HepG2 (cell line): ENCODE measurements at regions not wholly inside any gene's neighbourhood (a gene's known extent, or its start where the extent isn't known, plus 50 kb on each side); places are given as distances from the start of the nearest gene placed in this dataset.

Experiments
- ATAC-seq: fragments of 200-7000 bp; cut with Tn5 transposase; 3 replicates; pipeline ENCODE4 v1.9.1; 2020; ENCODE audit warnings: mild to moderate bottlenecking, moderate library complexity
- BruUV-seq: library from RNA; stranded (reverse); fragments of 400-500 nt; replicated peaks from 2 replicates; lab custom pipeline; 2021; lab: Mats Ljungman, UMichigan
- CTCF ChIA-PET: fragments of 300-600 bp; formaldehyde crosslinking; extraction: SDS; loops from one replicate; lab custom pipeline; 2021; ENCODE audit warnings: low total read pairs, inconsistent platforms, low intra/inter-chr PET ratio; lab: Yijun Ruan, JAX
- POLR2A ChIA-PET: fragments of 350-600 bp; sonication (Branson Sonifier 250); formaldehyde crosslinking; loops from one replicate; lab custom pipeline; 2020; ENCODE audit warnings: antibody characterized with exemption, inconsistent platforms; lab: Yijun Ruan, JAX
- DNase-seq: peaks from one replicate; pipeline ENCODE4 v3.0.0-alpha.2; 2015; ENCODE audit warnings: low spot score
- FAIRE-seq: peaks from 3 replicates; lab custom pipeline; 2011; peaks lifted over from hg19 to GRCh38; lab: Jason Lieb, UNC
- H2AFZ ChIP-seq: one replicate; pipeline ENCODE4 v1.6.1; 2011; ENCODE audit warnings: low read length, inconsistent platforms
- H3K27ac ChIP-seq: fragments of 300-600 bp; 3 replicates; pipeline ENCODE4 v1.8.0; 2011; ENCODE audit warnings: mixed run types, mild to moderate bottlenecking, mixed read lengths, low read length, inconsistent platforms; ENCODE audit not compliant: insufficient read depth; ENCODE audit errors: extremely low read length
- H3K27me3 ChIP-seq, 2 experiments: fragments of 200-600 bp in 1 of 2; 2 replicates in 1 of 2; 3 replicates in 1 of 2; pipeline versions ENCODE4 v1.6.0 to v1.8.0; 2011; ENCODE audit warnings: low read length in 2 of 2, mild to moderate bottlenecking in 2 of 2, moderate library complexity in 2 of 2, inconsistent platforms in 1 of 2; ENCODE audit not compliant: insufficient read depth in 2 of 2, control insufficient read depth in 1 of 2
- H3K36me3 ChIP-seq, 2 experiments: fragments of 200-600 bp in 1 of 2; replicated peaks in 1 of 2; 2 replicates in 1 of 2; 3 replicates in 1 of 2; pipeline versions ENCODE4 v1.5.1 to v1.8.0; 2011; ENCODE audit warnings: low read length in 2 of 2, inconsistent platforms in 1 of 2; ENCODE audit not compliant: insufficient read depth in 2 of 2, control insufficient read depth in 1 of 2
- H3K4me1 ChIP-seq: 2 replicates; pipeline ENCODE4 v1.5.1; 2012; ENCODE audit warnings: low read length, inconsistent platforms; ENCODE audit not compliant: insufficient read depth
- H3K4me2 ChIP-seq: 2 replicates; pipeline ENCODE4 v1.6.0; 2011; ENCODE audit warnings: low read depth, low read length, inconsistent platforms
- H3K4me3 ChIP-seq, 3 experiments: fragments of 200-600 bp in 1 of 3; sonication (generic), shearing (Covaris generic) in 1 of 3; replicated peaks in 1 of 3; 2 replicates each; pipeline ENCODE4 v1.5.1; 2011 to 2016; ENCODE audit warnings: low read length in 3 of 3, inconsistent platforms in 2 of 3, low read depth in 2 of 3, mild to moderate bottlenecking in 2 of 3, control low read depth in 1 of 3, mixed read lengths in 1 of 3; ENCODE audit not compliant: insufficient read depth in 1 of 3
- H3K79me2 ChIP-seq: one replicate; pipeline ENCODE4 v1.6.1; 2011; ENCODE audit warnings: low read length, inconsistent platforms; ENCODE audit not compliant: insufficient read depth
- H3K9ac ChIP-seq: 2 replicates; pipeline ENCODE4 v1.6.0; 2011; ENCODE audit warnings: mild to moderate bottlenecking, low read depth, low read length, inconsistent platforms; ENCODE audit not compliant: insufficient read depth
- H3K9me3 ChIP-seq: 2 replicates; pipeline ENCODE4 v1.5.1; 2012; ENCODE audit warnings: mild to moderate bottlenecking, low read length
- H4K20me1 ChIP-seq: 2 replicates; pipeline ENCODE4 v1.6.0; 2011; ENCODE audit warnings: inconsistent platforms, mild to moderate bottlenecking, low read length, moderate library complexity; ENCODE audit not compliant: insufficient read depth
- ARNT ChIP-seq: fragments of 450-650 bp; IDR thresholded peaks from 2 replicates; pipeline ENCODE4 v1.6.1; 2017
- FOXA1 ChIP-seq, 2 experiments: fragments of 450-650 bp in 1 of 2; sonication (generic) in 1 of 2; formaldehyde crosslinking in 1 of 2; IDR thresholded peaks; 2 replicates each; pipeline versions ENCODE4 v1.4.0 to v1.6.1; 2016 to 2020; ENCODE audit warnings: missing genetic modification reagents in 1 of 2
- IKZF1 ChIP-seq: fragments of 450-650 bp; IDR thresholded peaks from 2 replicates; pipeline ENCODE4 v1.7.1; 2016
- KLF6 ChIP-seq: IDR thresholded peaks from 2 replicates; pipeline ENCODE4 v1.8.0; 2016; ENCODE audit warnings: missing biosample characterization, missing genetic modification reagents
- MAZ ChIP-seq, 2 experiments: sonication (generic) in 1 of 2; formaldehyde crosslinking in 1 of 2; IDR thresholded peaks; 2 replicates each; pipeline versions ENCODE4 v1.5.0 to v1.6.1; 2012 to 2020; ENCODE audit warnings: low read depth in 2 of 2, mild to moderate bottlenecking in 2 of 2, borderline replicate concordance in 1 of 2, improper control_type of control experiment in 1 of 2, low read length in 1 of 2, missing genetic modification reagents in 1 of 2, moderate library complexity in 1 of 2
- RXRA ChIP-seq: sonication (generic); formaldehyde crosslinking; IDR thresholded peaks from 2 replicates; pipeline ENCODE4 v1.5.1; 2020; ENCODE audit warnings: missing genetic modification reagents
- SIN3A ChIP-seq: IDR thresholded peaks from 2 replicates; pipeline ENCODE4 v1.6.1; 2011; ENCODE audit warnings: low read depth, mild to moderate bottlenecking, control low read depth, low read length, borderline replicate concordance
- ZNF530 ChIP-seq: sonication (generic); formaldehyde crosslinking; IDR thresholded peaks from 2 replicates; pipeline ENCODE4 v1.5.0; 2020; ENCODE audit warnings: low read depth, mild to moderate bottlenecking, missing genetic modification reagents
- ZNF770 ChIP-seq: sonication (generic); formaldehyde crosslinking; IDR thresholded peaks from 2 replicates; pipeline ENCODE4 v1.5.0; 2020; ENCODE audit warnings: mild to moderate bottlenecking, missing genetic modification reagents
- WGBS: methylation state at CpG from one replicate; pipeline ENCODE4 v1.1.6; 2017; ENCODE audit warnings: low lambda C conversion rate; 5-methylcytosine and 5-hydroxymethylcytosine counted together
- in situ Hi-C: cut with HindIII; loops from 2 replicates; pipeline ENCODE4 v1.10.0; 2017; ENCODE audit warnings: low pct_unique_long_range_greater_than_20kb; ENCODE audit not compliant: extremely low pct_ligation_motif_present
- intact Hi-C: fragments of 100-400 bp; cut with micrococcal nuclease; formaldehyde crosslinking; loops from one replicate; pipeline ENCODE4 v1.10.0; 2022; ENCODE audit not compliant: unreplicated experiment

GRCh38 chrX:39832211-39832610, 265.5 kb downstream of the BCOR start:
- CTCF ChIA-PET = no interaction called here
- WGBS = 52% methylated on average over 7 of the region's 11 CpGs
- POLR2A ChIA-PET = no interaction called here
- Histone ChIP-seq H3K27me3 (no peaks in the 10 kb centered on the region), H3K36me3 (no peaks in the 10 kb centered on the region), H3K27ac (no peak overlapping the region), H3K4me2 (no peak overlapping the region), H3K4me3 (no peak overlapping the region), H4K20me1 (no peaks in the 10 kb centered on the region), H3K9me3 (no peaks in the 10 kb centered on the region), H3K79me2 (no peaks in the 10 kb centered on the region), H3K4me1 (0 out of 2 replicates have a peak, but pooled peaks cover under 1% of the 10 kb centered on the region), H3K9ac (no peak overlapping the region), H2AFZ (no peak overlapping the region)
- DNase-seq = no peak
- in situ Hi-C loops = no loop called here
- no peak for TF ChIP-seq FOXA1 (IDR thresholded peaks at IDR 0.05)
- TF ChIP-seq FOXA1 (CRISPR knock-in tag; IDR thresholded peaks at IDR 0.05) = no peak
- TF ChIP-seq ZNF530 (CRISPR knock-in tag) = no peak
- TF ChIP-seq KLF6 = no peak
- no peak for TF ChIP-seq RXRA
- no peak for TF ChIP-seq MAZ (IDR thresholded peaks at IDR 0.05; ENCODE audit: borderline replicate concordance, low read depth, low read length)
- no peak for TF ChIP-seq MAZ (CRISPR knock-in tag; IDR thresholded peaks at IDR 0.05; ENCODE audit: low read depth)
- TF ChIP-seq SIN3A = no peak
- no peak for TF ChIP-seq IKZF1
- TF ChIP-seq ARNT = no peak
- TF ChIP-seq ZNF770 = no peak
- intact Hi-C loops = no loop called here
- BruUV-seq = no TSS peak
- ATAC-seq = no peak
- no peak for FAIRE-seq
